ENCODE measurements at regions not wholly inside any gene's neighbourhood (a gene's known extent, or its start where the extent isn't known, plus 50 kb on each side); places are given as distances from the start of the nearest gene placed in this dataset.

- no peak overlapping the region for H3K4me3 ChIP-seq (replicated peaks; ENCODE audit: low read depth, low read length)
- TF ChIP-seq CTCF (IDR thresholded peaks at IDR 0.05; ENCODE audit: low read length, missing control alignments), result no peak
- DNase-seq (ENCODE audit: low read depth), result no peak
Observed at GRCh38 chr12:58459191-58459590, 461.1 kb downstream of the LRIG3 start.

- no peak for TF ChIP-seq CTCF (IDR thresholded peaks at IDR 0.05; ENCODE audit: low read length, missing control alignments)
- H3K4me3 ChIP-seq (replicated peaks; ENCODE audit: low read depth, low read length), result no peak overlapping the region
- DNase-seq (ENCODE audit: low read depth), result no peak
Observed at GRCh38 chr12:58463051-58463450, 457.3 kb downstream of the LRIG3 start.

- no peak overlapping the region for H3K4me3 ChIP-seq (replicated peaks; ENCODE audit: low read depth, low read length)
- no peak for DNase-seq (ENCODE audit: low read depth)
- TF ChIP-seq CTCF (IDR thresholded peaks at IDR 0.05; ENCODE audit: low read length, missing control alignments), result no peak
Observed at GRCh38 chr12:58465418-58465817, 454.9 kb downstream of the LRIG3 start.

GRCh38 chr12:58470266-58471010, 449.9 kb downstream of the LRIG3 start:
- H3K4me3 ChIP-seq (replicated peaks; ENCODE audit: low read depth, low read length), result no peak overlapping the region
- no peak for DNase-seq (ENCODE audit: low read depth)
- TF ChIP-seq CTCF (IDR thresholded peaks at IDR 0.05; ENCODE audit: low read length, missing control alignments), result no peak

GRCh38 chr12:58479401-58479800, 440.9 kb downstream of the LRIG3 start:
- DNase-seq (ENCODE audit: low read depth), result no peak
- H3K4me3 ChIP-seq (replicated peaks; ENCODE audit: low read depth, low read length), result no peak overlapping the region
- TF ChIP-seq CTCF (IDR thresholded peaks at IDR 0.05; ENCODE audit: low read length, missing control alignments), result no peak

GRCh38 chr12:58481811-58482210, 438.5 kb downstream of the LRIG3 start:
- no peak overlapping the region for H3K4me3 ChIP-seq (replicated peaks; ENCODE audit: low read depth, low read length)
- DNase-seq (ENCODE audit: low read depth), result no peak
- no peak for TF ChIP-seq CTCF (IDR thresholded peaks at IDR 0.05; ENCODE audit: low read length, missing control alignments)

- no peak for TF ChIP-seq CTCF (IDR thresholded peaks at IDR 0.05; ENCODE audit: low read length, missing control alignments)
- H3K4me3 ChIP-seq (replicated peaks; ENCODE audit: low read depth, low read length), result no peak overlapping the region
- no peak for DNase-seq (ENCODE audit: low read depth)
Observed at GRCh38 chr12:58487255-58487654, 433.0 kb downstream of the LRIG3 start.

Measured in fibroblast of pulmonary artery (primary cell).